Prostate gland (tissue), 2 donors: ENCODE measurements at regions not wholly inside any gene's neighbourhood (a gene's known extent, or its start where the extent isn't known, plus 50 kb on each side); places are given as distances from the start of the nearest gene placed in this dataset.

Experiments used
- CTCF ChIP-seq, 4 experiments: fragments of 200-600 bp in 2 of 4; fragments of 450-650 bp in 2 of 4; sonication (generic) in 2 of 4; IDR thresholded peaks; 1 replicate in 3 of 4; 2 replicates in 1 of 4; pipeline ENCODE4 v1.5.1; 2016 to 2019; ENCODE audit warnings: antibody characterized with exemption in 4 of 4, mild to moderate bottlenecking in 2 of 4, moderate library complexity in 2 of 4
- POLR2AphosphoS5 ChIP-seq: sonication (generic); formaldehyde crosslinking; IDR thresholded peaks from one replicate; pipeline ENCODE4 v1.6.1; 2017; ENCODE audit warnings: antibody characterized with exemption

- no peak for TF ChIP-seq CTCF (IDR thresholded peaks at IDR 0.05)
- no peak for TF ChIP-seq POLR2AphosphoS5
Observed at GRCh38 chr10:50946991-50947781, 61.8 kb upstream of the A1CF start.
